Activated T-cell treated with anti-CD3 and anti-CD28 coated beads, Interleukin-2, amount 50 U/mL, for 4 hours (primary cell): ENCODE measurements at regions not wholly inside any gene's neighbourhood (a gene's known extent, or its start where the extent isn't known, plus 50 kb on each side); places are given as distances from the start of the nearest gene placed in this dataset.
"Not testable (repeated sequence)": the region's sequence is repeated elsewhere in the genome, so short reads cannot be mapped to it uniquely, and the experiment has no call there.

ENCODE experiments used
- ATAC-seq, 2 donors: fragments of 200-7000 bp; cut with Tn5 transposase; one replicate each; pipeline ENCODE4 v1.10.0; 2021
- DNase-seq: peaks from one replicate; pipeline ENCODE4 v3.0.0-alpha.2; 2020
- H3K27me3 Mint-ChIP-seq: one replicate; pipeline ENCODE4 v1.8.0; 2021; ENCODE audit warnings: low read depth, mixed read lengths
- H3K36me3 Mint-ChIP-seq: one replicate; pipeline ENCODE4 v1.8.0; 2022; ENCODE audit warnings: mixed read lengths; ENCODE audit not compliant: insufficient read depth
- H3K4me1 Mint-ChIP-seq: one replicate; pipeline ENCODE4 v1.8.0; 2021; ENCODE audit warnings: low read depth, mixed read lengths
- H3K4me3 Mint-ChIP-seq: one replicate; pipeline ENCODE4 v1.8.0; 2021; ENCODE audit warnings: mild to moderate bottlenecking, moderate library complexity, mixed read lengths
- H3K9me3 Mint-ChIP-seq: one replicate; pipeline ENCODE4 v1.8.0; 2021; ENCODE audit warnings: mixed read lengths

DNA sequence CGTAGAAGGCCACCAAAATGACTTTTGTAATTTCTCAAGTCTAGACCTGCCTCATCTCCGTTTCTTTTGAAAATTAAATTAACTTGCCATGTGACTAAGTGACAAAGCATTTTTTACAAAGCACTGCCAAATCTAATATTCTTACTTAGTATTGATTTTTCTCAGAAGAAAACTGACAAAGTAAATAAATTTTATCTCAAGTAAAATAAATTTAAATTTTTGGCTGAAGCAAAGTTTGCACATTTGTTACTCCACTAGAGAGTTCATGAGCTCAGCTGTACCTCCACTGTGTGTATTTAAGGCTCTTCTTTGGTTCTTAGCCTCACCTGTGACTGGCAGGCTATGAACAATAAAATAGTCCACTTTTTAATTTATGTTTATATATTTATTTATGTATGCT lies 441.1 kb upstream of the PCDH10 start:
- Mint-ChIP-seq H3K4me1 (no peaks in the 10 kb centered on the region), H3K36me3 (no peaks in the 10 kb centered on the region), H3K4me3 (no peak overlapping the region), H3K27me3 (no peaks in the 10 kb centered on the region), H3K9me3 (peaks cover 12% of the 10 kb centered on the region)
- no peak for DNase-seq
- ATAC-seq, result no peak

DNA sequence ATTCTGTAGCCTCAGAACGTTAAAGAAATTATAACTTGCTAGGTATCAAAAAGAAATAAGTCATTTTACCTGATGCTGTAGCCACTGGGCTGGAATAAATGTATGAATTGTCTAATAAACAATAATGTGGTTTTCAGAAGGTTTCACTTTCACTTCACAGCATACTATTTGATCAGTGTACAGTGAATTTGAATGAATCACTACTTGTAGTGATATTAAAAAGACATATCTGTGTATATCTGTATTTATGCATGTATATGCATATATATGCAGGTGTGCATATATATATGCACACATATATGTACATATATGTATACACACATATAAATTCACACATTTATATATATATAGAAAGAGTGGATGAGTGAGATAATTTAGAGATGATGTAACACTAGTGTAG lies 440.0 kb upstream of the PCDH10 start:
- DNase-seq (no peak), ATAC-seq (no peak)
- H3K9me3 Mint-ChIP-seq, result peaks cover 12% of the 10 kb centered on the region
- no peak overlapping the region for H3K4me3 Mint-ChIP-seq
- H3K4me1 Mint-ChIP-seq, result no peaks in the 10 kb centered on the region
- no peaks in the 10 kb centered on the region for H3K36me3 Mint-ChIP-seq
- H3K27me3 Mint-ChIP-seq, result no peaks in the 10 kb centered on the region

DNA sequence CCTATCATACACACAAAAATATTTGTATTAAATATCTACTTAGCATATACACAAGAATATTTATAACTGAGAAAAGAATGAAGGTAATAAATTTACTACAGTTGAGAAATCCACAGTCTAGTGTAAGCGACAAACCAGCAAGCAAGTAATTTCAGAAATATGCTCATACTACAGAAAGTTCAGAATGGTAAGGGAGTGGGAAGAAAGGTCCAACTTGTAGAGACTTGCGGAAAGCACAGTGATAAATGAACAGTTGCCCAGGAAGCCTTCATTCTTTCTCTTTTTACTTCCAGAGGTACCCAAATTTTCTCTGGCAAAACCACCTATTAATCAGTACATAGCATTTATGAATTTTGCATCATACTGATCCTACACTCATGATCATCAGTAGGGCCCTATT lies 438.1 kb upstream of the PCDH10 start:
- no peak for DNase-seq
- Mint-ChIP-seq H3K27me3 (no peaks in the 10 kb centered on the region), H3K36me3 (no peaks in the 10 kb centered on the region), H3K4me3 (no peak overlapping the region), H3K9me3 (peaks cover 12% of the 10 kb centered on the region), H3K4me1 (no peaks in the 10 kb centered on the region)
- ATAC-seq, result no peak

DNA sequence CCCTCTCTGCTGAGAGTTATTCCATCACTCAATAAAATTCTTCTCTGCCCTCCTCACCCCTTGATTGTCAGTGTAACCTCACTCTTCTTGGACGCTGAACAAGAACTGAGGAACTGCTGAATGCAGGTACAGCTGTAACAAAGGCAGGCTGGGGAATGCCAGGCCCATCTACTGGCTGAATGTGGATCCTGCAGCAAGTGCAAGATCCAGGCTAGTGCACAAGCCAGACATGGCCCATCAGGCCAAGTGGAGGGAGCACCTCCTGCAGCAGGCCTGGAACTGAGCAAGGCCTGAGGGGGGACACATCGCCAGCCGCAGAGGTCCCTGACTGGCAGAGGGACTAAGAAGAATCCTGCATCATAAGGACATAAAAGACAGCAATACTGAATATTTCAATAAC lies 411.8 kb upstream of the PCDH10 start:
- Mint-ChIP-seq H3K4me3 (no peak overlapping the region), H3K9me3 (peaks cover 8% of the 10 kb centered on the region), H3K4me1 (no peaks in the 10 kb centered on the region), H3K36me3 (no peaks in the 10 kb centered on the region), H3K27me3 (no peaks in the 10 kb centered on the region)
- no peak for DNase-seq
- ATAC-seq, result no peak

- no peak for DNase-seq
- Mint-ChIP-seq H3K4me3 (no peak overlapping the region), H3K36me3 (no peaks in the 10 kb centered on the region), H3K4me1 (no peaks in the 10 kb centered on the region), H3K9me3 (no peaks in the 10 kb centered on the region), H3K27me3 (no peaks in the 10 kb centered on the region)
- ATAC-seq, result no peak
Measured at GRCh38 chr4:132759199-132759780, 389.8 kb upstream of the PCDH10 start.

DNA sequence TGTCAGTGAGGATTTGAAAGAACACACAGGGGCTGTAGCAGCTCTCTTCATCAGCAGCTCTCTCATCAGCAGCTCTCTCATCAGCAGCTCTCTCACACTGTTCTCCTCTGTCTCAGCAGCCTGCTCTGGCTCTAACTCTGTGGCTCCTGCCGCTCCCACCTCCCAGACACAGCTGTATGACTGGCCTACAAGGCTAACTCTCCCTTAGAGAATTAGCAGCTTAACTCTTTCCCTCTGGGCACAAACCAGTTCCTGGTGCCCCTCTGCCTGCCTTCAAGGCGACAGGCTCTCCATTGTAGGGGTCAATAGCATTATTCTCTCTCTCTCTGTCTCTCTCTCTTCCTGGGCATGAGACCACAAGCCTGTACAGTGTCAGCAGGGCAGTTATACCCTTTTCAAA lies 385.6 kb upstream of the PCDH10 start:
- no peaks in the 10 kb centered on the region for H3K9me3 Mint-ChIP-seq
- ATAC-seq, result no peak
- no peaks in the 10 kb centered on the region for H3K36me3 Mint-ChIP-seq
- no peaks in the 10 kb centered on the region for H3K4me1 Mint-ChIP-seq
- H3K27me3 Mint-ChIP-seq, result no peaks in the 10 kb centered on the region
- no peak overlapping the region for H3K4me3 Mint-ChIP-seq
- no peak for DNase-seq

GRCh38 chr4:132767901-132768300 lies 381.2 kb upstream of the PCDH10 start:
- no peaks in the 10 kb centered on the region for H3K36me3 Mint-ChIP-seq
- no peaks in the 10 kb centered on the region for H3K27me3 Mint-ChIP-seq
- H3K4me3 Mint-ChIP-seq, result no peak overlapping the region
- ATAC-seq (no peak), DNase-seq (no peak)
- no peaks in the 10 kb centered on the region for H3K9me3 Mint-ChIP-seq
- H3K4me1 Mint-ChIP-seq, result no peaks in the 10 kb centered on the region

GRCh38 chr4:132770776-132771175 lies 378.3 kb upstream of the PCDH10 start:
- H3K9me3 Mint-ChIP-seq, result no peaks in the 10 kb centered on the region
- no peak overlapping the region for H3K4me3 Mint-ChIP-seq
- H3K36me3 Mint-ChIP-seq, result no peaks in the 10 kb centered on the region
- DNase-seq (no peak), ATAC-seq (no peak)
- H3K27me3 Mint-ChIP-seq, result no peaks in the 10 kb centered on the region
- H3K4me1 Mint-ChIP-seq, result no peaks in the 10 kb centered on the region

DNA sequence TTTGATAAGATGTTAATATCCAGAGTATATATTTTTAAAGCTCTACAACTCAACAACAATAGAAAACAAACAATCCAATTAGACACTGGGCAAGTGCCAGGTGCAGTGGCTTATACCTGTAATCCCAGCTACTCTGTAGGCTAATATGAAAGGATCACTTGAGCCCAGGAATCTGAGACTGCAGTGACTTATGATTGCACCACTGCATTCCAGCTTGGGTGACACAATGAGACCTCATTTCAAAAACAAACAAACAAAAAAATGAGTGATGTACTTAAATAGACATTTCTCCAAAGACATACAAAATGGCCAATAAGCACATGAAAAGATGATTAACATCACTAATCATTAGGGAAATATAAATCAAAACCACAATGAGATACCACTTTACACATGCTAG lies 356.8 kb upstream of the PCDH10 start:
- H3K36me3 Mint-ChIP-seq, result no peaks in the 10 kb centered on the region
- no peaks in the 10 kb centered on the region for H3K4me1 Mint-ChIP-seq
- H3K27me3 Mint-ChIP-seq, result no peaks in the 10 kb centered on the region
- H3K9me3 Mint-ChIP-seq, result peaks cover 5% of the 10 kb centered on the region
- ATAC-seq (no peak), DNase-seq (no peak)
- no peak overlapping the region for H3K4me3 Mint-ChIP-seq

- DNase-seq (no peak), ATAC-seq (no peak)
- Mint-ChIP-seq H3K36me3 (no peaks in the 10 kb centered on the region), H3K9me3 (peaks cover 3% of the 10 kb centered on the region), H3K4me1 (no peaks in the 10 kb centered on the region), H3K27me3 (no peaks in the 10 kb centered on the region), H3K4me3 (no peak overlapping the region)
Measured at GRCh38 chr4:132797856-132798255, 351.2 kb upstream of the PCDH10 start.

- H3K36me3 Mint-ChIP-seq, result no peaks in the 10 kb centered on the region
- no peaks in the 10 kb centered on the region for H3K27me3 Mint-ChIP-seq
Measured at GRCh38 chr4:132809298-132810032, 339.6 kb upstream of the PCDH10 start.

GRCh38 chr4:132813061-132813460 lies 336.0 kb upstream of the PCDH10 start:
- H3K9me3 Mint-ChIP-seq, ATAC-seq, H3K36me3 Mint-ChIP-seq, H3K4me1 Mint-ChIP-seq, H3K27me3 Mint-ChIP-seq, H3K4me3 Mint-ChIP-seq, DNase-seq: not testable (repeated sequence)

More at GRCh38 chr4:132809298-132810032, 339.6 kb upstream of the PCDH10 start:
- H3K9me3 Mint-ChIP-seq, result peaks cover 8% of the 10 kb centered on the region
- H3K4me3 Mint-ChIP-seq, result no peak overlapping the region
- no peak for DNase-seq
- H3K4me1 Mint-ChIP-seq, result no peaks in the 10 kb centered on the region
- ATAC-seq, result no peak

DNA sequence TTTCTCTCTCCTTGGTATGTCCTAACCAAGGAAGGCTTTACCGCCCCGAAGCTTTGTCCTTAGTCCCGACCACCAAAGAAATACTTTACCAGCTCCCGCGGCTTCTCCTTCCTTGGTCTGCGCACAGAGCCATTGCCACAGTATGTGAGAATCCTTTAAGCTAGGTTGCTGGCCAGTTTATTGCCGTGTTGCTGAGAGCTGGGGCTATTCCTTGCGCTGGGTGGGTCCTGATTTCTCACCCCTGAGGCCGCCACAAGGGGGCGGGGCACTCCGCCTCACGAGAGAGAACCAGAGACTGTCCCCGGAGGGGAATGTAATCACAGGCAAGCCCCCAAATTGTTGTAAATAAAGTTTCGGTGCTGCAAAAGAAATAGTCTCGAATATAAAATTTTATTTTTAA lies 331.0 kb upstream of the PCDH10 start:
- H3K36me3 Mint-ChIP-seq, result no peaks in the 10 kb centered on the region
- DNase-seq (no peak), ATAC-seq (no peak)
- H3K4me3 Mint-ChIP-seq, result no peak overlapping the region
- H3K4me1 Mint-ChIP-seq, result no peaks in the 10 kb centered on the region
- H3K27me3 Mint-ChIP-seq, result no peaks in the 10 kb centered on the region
- H3K9me3 Mint-ChIP-seq, result peaks cover 13% of the 10 kb centered on the region

DNA sequence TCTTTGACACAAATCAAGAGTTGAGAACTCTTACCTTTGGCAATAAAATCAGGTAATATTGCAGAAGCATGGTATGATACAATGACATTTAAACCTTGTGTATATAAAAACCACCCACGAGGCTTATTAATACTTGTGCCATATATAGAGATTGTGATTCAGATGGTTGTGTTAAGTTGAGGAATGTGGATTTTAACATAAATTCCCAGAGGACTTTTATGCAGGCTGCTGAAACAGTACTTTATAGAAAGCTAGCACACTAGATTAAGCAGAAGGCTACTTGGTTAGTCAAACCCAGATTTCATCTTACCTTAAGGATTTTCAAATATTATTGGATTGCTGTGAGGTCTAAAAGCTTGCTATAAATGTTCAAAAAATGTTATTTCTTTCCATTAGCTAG lies 325.7 kb upstream of the PCDH10 start:
- ATAC-seq, result no peak
- no peak for DNase-seq
- no peaks in the 10 kb centered on the region for H3K36me3 Mint-ChIP-seq
- no peak overlapping the region for H3K4me3 Mint-ChIP-seq
- peaks cover 24% of the 10 kb centered on the region for H3K9me3 Mint-ChIP-seq
- H3K27me3 Mint-ChIP-seq, result no peaks in the 10 kb centered on the region
- no peaks in the 10 kb centered on the region for H3K4me1 Mint-ChIP-seq

GRCh38 chr4:132824761-132825160 lies 324.3 kb upstream of the PCDH10 start:
- H3K27me3 Mint-ChIP-seq, result no peaks in the 10 kb centered on the region
- H3K4me1 Mint-ChIP-seq, result no peaks in the 10 kb centered on the region
- no peak overlapping the region for H3K4me3 Mint-ChIP-seq
- H3K36me3 Mint-ChIP-seq, result no peaks in the 10 kb centered on the region
- H3K9me3 Mint-ChIP-seq, result peaks cover 24% of the 10 kb centered on the region
- ATAC-seq (no peak), DNase-seq (no peak)
